SK-N-SH treated with all-trans-retinoic acid at 6 μM for 48 hours (cell line): ENCODE measurements at regions not wholly inside any gene's neighbourhood (a gene's known extent, or its start where the extent isn't known, plus 50 kb on each side); places are given as distances from the start of the nearest gene placed in this dataset.

ENCODE experiments used
- ATAC-seq: fragments of 200-7000 bp; cut with Tn5 transposase; 3 replicates; pipeline ENCODE4 v1.9.1; 2020; ENCODE audit warnings: mild to moderate bottlenecking, moderate library complexity
- ARNTL ChIP-seq: fragments of 450-650 bp; formaldehyde crosslinking; IDR thresholded peaks from 2 replicates; pipeline ENCODE4 v1.5.0; 2020; ENCODE audit warnings: low read depth, mild to moderate bottlenecking, moderate library complexity, borderline replicate concordance
- BACH2 ChIP-seq: fragments of 250-450 bp; sonication (Bioruptor Pico); IDR thresholded peaks from 2 replicates; pipeline ENCODE4 v1.9.0; 2021; ENCODE audit warnings: mild to moderate bottlenecking, borderline replicate concordance
- CSDC2 ChIP-seq: fragments of 250-450 bp; sonication (Bioruptor Pico); IDR thresholded peaks from 2 replicates; pipeline ENCODE4 v1.5.0; 2020; ENCODE audit warnings: mild to moderate bottlenecking, moderate library complexity
- ESRRG ChIP-seq: fragments of 250-450 bp; sonication (Bioruptor Pico); IDR thresholded peaks from 2 replicates; pipeline ENCODE4 v1.6.1; 2021; ENCODE audit warnings: mild to moderate bottlenecking
- ISL1 ChIP-seq: fragments of 250-450 bp; sonication (Bioruptor Pico); IDR thresholded peaks from 2 replicates; pipeline ENCODE4 v2.1.2; 2022; ENCODE audit warnings: mild to moderate bottlenecking, moderate library complexity
- OSR1 ChIP-seq: fragments of 250-450 bp; sonication (Bioruptor Pico); IDR thresholded peaks from 2 replicates; pipeline ENCODE4 v1.8.0; 2022; ENCODE audit warnings: moderate library complexity, mild to moderate bottlenecking, inconsistent platforms
- POU6F1 ChIP-seq: fragments of 250-450 bp; sonication (Bioruptor Pico); IDR thresholded peaks from 2 replicates; pipeline ENCODE4 v1.8.0; 2021; ENCODE audit warnings: low read depth, mild to moderate bottlenecking, moderate library complexity, borderline replicate concordance
- PPARA ChIP-seq: fragments of 250-450 bp; sonication (Bioruptor Pico); IDR thresholded peaks from 2 replicates; pipeline ENCODE4 v1.5.0; 2020; ENCODE audit warnings: mild to moderate bottlenecking, borderline replicate concordance
- RARB ChIP-seq: fragments of 250-450 bp; sonication (Bioruptor Pico); IDR thresholded peaks from 2 replicates; pipeline ENCODE4 v1.8.0; 2021; ENCODE audit warnings: mild to moderate bottlenecking, moderate library complexity
- SNAI2 ChIP-seq: fragments of 250-450 bp; sonication (Bioruptor Pico); IDR thresholded peaks from 2 replicates; pipeline ENCODE4 v1.5.0; 2020; ENCODE audit warnings: mild to moderate bottlenecking, moderate library complexity
- TCF4 ChIP-seq: fragments of 250-450 bp; sonication (Bioruptor Pico); IDR thresholded peaks from 2 replicates; pipeline ENCODE4 v1.8.0; 2021; ENCODE audit warnings: mild to moderate bottlenecking, moderate library complexity, borderline replicate concordance
- TOX ChIP-seq: fragments of 250-450 bp; sonication (Bioruptor Pico); IDR thresholded peaks from 2 replicates; pipeline ENCODE4 v1.8.0; 2021; ENCODE audit warnings: mild to moderate bottlenecking, moderate library complexity, borderline replicate concordance
- TSHZ2 ChIP-seq: fragments of 250-450 bp; sonication (Bioruptor Pico); IDR thresholded peaks from 2 replicates; pipeline ENCODE4 v1.5.0; 2020; ENCODE audit warnings: mild to moderate bottlenecking, moderate library complexity
- ZC3H10 ChIP-seq: fragments of 250-450 bp; sonication (Bioruptor Pico); IDR thresholded peaks from 2 replicates; pipeline ENCODE4 v1.5.1; 2021; ENCODE audit warnings: mild to moderate bottlenecking, moderate library complexity
- ZFP3 ChIP-seq: fragments of 250-450 bp; sonication (Bioruptor Pico); IDR thresholded peaks from 2 replicates; pipeline ENCODE4 v1.5.0; 2020; ENCODE audit warnings: mild to moderate bottlenecking, moderate library complexity
- ZFP30 ChIP-seq: fragments of 450-650 bp; formaldehyde crosslinking; IDR thresholded peaks from 2 replicates; pipeline ENCODE4 v1.5.0; 2022; ENCODE audit warnings: mild to moderate bottlenecking, moderate library complexity
- ZNF565 ChIP-seq: fragments of 450-650 bp; formaldehyde crosslinking; conservative IDR thresholded peaks from 2 replicates; pipeline ENCODE4 v1.5.0; 2020; ENCODE audit warnings: low read depth, mild to moderate bottlenecking, moderate library complexity
- ZNF70 ChIP-seq: fragments of 450-650 bp; formaldehyde crosslinking; IDR thresholded peaks from 2 replicates; pipeline ENCODE4 v1.5.0; 2020; ENCODE audit warnings: mild to moderate bottlenecking, moderate library complexity
- ZNF8 ChIP-seq: fragments of 450-650 bp; formaldehyde crosslinking; IDR thresholded peaks from 2 replicates; pipeline ENCODE4 v1.5.0; 2020; ENCODE audit warnings: mild to moderate bottlenecking, moderate library complexity
- TF ChIP-seq, protein P1 (sequence below): fragments of 250-450 bp; sonication (Bioruptor Pico); IDR thresholded peaks from 2 replicates; pipeline ENCODE4 v1.8.0; 2020; ENCODE audit warnings: mild to moderate bottlenecking, moderate library complexity, borderline replicate concordance
- TF ChIP-seq, protein P2 (sequence below): fragments of 250-450 bp; sonication (Bioruptor Pico); IDR thresholded peaks from 2 replicates; pipeline ENCODE4 v1.5.1; 2021; ENCODE audit warnings: mild to moderate bottlenecking, moderate library complexity

GRCh38 chr14:84533791-84534190 is 996.2 kb upstream of the FLRT2 start:
- TF ChIP-seq CSDC2 (CRISPR knock-in tag) (no peak), OSR1 (CRISPR knock-in tag) (no peak), TCF4 (CRISPR knock-in tag) (no peak), ISL1 (no peak), ZFP3 (CRISPR knock-in tag) (no peak), TOX (no peak), ZNF8 (CRISPR knock-in tag) (no peak), BACH2 (CRISPR knock-in tag) (no peak), ZC3H10 (CRISPR knock-in tag) (no peak), ARNTL (no peak), ZFP30 (CRISPR knock-in tag) (no peak), TSHZ2 (no peak), RARB (CRISPR knock-in tag) (no peak), ESRRG (CRISPR knock-in tag) (no peak), PPARA (no peak)
- TF ChIP-seq, protein P1, sequence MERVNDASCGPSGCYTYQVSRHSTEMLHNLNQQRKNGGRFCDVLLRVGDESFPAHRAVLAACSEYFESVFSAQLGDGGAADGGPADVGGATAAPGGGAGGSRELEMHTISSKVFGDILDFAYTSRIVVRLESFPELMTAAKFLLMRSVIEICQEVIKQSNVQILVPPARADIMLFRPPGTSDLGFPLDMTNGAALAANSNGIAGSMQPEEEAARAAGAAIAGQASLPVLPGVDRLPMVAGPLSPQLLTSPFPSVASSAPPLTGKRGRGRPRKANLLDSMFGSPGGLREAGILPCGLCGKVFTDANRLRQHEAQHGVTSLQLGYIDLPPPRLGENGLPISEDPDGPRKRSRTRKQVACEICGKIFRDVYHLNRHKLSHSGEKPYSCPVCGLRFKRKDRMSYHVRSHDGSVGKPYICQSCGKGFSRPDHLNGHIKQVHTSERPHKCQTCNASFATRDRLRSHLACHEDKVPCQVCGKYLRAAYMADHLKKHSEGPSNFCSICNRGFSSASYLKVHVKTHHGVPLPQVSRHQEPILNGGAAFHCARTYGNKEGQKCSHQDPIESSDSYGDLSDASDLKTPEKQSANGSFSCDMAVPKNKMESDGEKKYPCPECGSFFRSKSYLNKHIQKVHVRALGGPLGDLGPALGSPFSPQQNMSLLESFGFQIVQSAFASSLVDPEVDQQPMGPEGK, result no peak
- TF ChIP-seq, protein P2, sequence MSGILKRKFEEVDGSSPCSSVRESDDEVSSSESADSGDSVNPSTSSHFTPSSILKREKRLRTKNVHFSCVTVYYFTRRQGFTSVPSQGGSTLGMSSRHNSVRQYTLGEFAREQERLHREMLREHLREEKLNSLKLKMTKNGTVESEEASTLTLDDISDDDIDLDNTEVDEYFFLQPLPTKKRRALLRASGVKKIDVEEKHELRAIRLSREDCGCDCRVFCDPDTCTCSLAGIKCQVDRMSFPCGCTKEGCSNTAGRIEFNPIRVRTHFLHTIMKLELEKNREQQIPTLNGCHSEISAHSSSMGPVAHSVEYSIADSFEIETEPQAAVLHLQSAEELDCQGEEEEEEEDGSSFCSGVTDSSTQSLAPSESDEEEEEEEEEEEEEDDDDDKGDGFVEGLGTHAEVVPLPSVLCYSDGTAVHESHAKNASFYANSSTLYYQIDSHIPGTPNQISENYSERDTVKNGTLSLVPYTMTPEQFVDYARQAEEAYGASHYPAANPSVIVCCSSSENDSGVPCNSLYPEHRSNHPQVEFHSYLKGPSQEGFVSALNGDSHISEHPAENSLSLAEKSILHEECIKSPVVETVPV (CRISPR knock-in tag), result no peak
- ATAC-seq, result no peak

GRCh38 chr14:84535484-84535883 is 994.5 kb upstream of the FLRT2 start:
- TF ChIP-seq, protein P1, result no peak
- TF ChIP-seq SNAI2, result no peak
- TF ChIP-seq BACH2 (CRISPR knock-in tag), result no peak
- no peak for TF ChIP-seq PPARA
- TF ChIP-seq ZC3H10 (CRISPR knock-in tag), result no peak
- no peak for TF ChIP-seq ZNF70 (CRISPR knock-in tag)
- TF ChIP-seq RARB (CRISPR knock-in tag), result no peak
- no peak for ATAC-seq

DNA sequence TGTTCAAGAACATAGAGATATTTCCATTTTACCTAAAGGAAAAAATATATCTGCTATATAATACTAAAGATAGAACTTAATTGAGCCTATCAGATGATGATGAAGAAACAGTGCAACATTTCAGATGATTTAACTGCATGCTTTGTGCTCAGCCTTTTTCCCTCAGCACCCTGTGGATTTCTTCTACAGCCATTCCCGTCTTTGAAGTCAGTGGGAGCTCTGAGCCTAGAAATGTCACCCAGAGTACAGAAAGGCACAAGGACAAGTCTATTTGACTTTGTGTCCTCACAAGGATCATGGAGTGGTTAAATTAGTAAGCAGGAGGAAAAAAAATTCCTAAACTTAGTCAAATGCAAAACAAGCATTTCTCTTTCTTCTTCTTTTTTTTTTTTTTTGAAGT is 994.0 kb upstream of the FLRT2 start:
- TF ChIP-seq, protein P1, result no peak
- TF ChIP-seq POU6F1 (no peak), ZNF565 (CRISPR knock-in tag) (no peak), RARB (CRISPR knock-in tag) (no peak), ZNF8 (CRISPR knock-in tag) (no peak), ISL1 (no peak), ESRRG (CRISPR knock-in tag) (no peak), ZNF70 (CRISPR knock-in tag) (no peak), BACH2 (CRISPR knock-in tag) (no peak), SNAI2 (no peak), ZFP30 (CRISPR knock-in tag) (no peak), CSDC2 (CRISPR knock-in tag) (no peak), PPARA (no peak), ARNTL (no peak)
- TF ChIP-seq, protein P2 (CRISPR knock-in tag), result no peak
- ATAC-seq, result no peak
